Retinal pigment epithelial cell (primary cell): ENCODE measurements at regions not wholly inside any gene's neighbourhood (a gene's known extent, or its start where the extent isn't known, plus 50 kb on each side); places are given as distances from the start of the nearest gene placed in this dataset.

Experiments used
- DNase-seq: peaks from one replicate; pipeline ENCODE4 v3.0.0-alpha.2; 2010; ENCODE audit warnings: low read depth
- H3K4me3 ChIP-seq: 2 replicates; pipeline ENCODE4 v1.5.1; 2011; ENCODE audit warnings: mild to moderate bottlenecking, low read length, control low read depth, moderate library complexity
- TF ChIP-seq, protein P1 (sequence below): conservative IDR thresholded peaks from 2 replicates; pipeline ENCODE4 v1.5.1; 2011; ENCODE audit warnings: low read depth, low read length, control low read depth, inconsistent platforms

GRCh38 chr4:162409048-162409447 lies 245.2 kb upstream of the FSTL5 start:
- no peak for DNase-seq
- TF ChIP-seq, protein P1, sequence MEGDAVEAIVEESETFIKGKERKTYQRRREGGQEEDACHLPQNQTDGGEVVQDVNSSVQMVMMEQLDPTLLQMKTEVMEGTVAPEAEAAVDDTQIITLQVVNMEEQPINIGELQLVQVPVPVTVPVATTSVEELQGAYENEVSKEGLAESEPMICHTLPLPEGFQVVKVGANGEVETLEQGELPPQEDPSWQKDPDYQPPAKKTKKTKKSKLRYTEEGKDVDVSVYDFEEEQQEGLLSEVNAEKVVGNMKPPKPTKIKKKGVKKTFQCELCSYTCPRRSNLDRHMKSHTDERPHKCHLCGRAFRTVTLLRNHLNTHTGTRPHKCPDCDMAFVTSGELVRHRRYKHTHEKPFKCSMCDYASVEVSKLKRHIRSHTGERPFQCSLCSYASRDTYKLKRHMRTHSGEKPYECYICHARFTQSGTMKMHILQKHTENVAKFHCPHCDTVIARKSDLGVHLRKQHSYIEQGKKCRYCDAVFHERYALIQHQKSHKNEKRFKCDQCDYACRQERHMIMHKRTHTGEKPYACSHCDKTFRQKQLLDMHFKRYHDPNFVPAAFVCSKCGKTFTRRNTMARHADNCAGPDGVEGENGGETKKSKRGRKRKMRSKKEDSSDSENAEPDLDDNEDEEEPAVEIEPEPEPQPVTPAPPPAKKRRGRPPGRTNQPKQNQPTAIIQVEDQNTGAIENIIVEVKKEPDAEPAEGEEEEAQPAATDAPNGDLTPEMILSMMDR = no peak
- no peak overlapping the region for H3K4me3 ChIP-seq

DNA sequence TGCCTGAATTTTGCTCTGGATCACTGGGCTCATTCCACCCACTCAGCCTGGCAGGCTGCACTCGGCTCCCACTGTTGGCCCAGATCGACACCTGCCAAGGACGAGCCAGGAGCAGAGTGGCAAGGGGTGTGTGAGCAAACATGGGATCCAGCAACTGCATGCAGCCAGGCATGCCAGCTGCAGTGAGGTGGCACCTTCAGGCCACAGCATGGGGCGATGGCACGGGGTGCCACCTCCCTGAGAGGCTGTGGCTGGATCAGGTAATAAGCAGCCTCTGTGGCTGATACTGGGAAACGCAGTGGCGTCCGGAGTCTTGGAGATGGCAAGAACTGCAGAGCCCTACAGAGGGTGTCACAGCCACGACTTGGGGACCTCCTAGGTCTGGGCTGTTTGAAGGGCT lies 244.5 kb upstream of the FSTL5 start:
- TF ChIP-seq, protein P1 = no peak
- DNase-seq = no peak
- no peak overlapping the region for H3K4me3 ChIP-seq

DNA sequence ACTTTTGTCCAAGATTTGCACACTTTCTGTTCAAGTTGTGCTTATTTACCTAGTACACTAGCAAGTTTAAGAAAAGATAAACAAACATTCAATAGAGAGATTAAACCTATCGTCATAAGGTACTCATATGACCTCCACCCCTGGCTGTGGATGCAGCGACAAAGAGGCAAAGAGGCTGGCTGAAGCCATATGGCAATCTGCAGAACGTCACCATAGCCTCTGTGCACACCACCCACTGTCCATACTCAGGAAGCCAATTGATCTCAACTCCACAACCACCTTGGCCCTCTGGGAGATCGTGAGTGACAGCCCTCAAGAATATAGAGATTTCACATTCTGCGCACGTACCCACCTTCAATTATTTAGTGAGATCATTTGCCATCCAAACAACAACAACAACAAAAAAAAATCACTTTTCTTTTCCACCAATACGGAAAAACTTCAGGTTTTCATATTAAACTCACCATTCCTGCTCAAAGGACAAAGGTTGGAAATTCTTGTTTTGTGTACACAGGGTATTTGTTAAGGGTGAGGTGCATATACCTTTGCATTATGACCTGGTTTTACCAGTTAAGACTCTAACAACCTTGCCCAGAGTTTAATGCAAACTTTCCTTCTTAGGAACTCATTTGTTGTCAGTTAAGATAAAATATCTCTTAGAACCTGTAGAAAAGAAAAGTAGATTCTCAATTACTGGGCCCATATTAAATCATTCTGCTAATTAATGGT lies 243.0 kb upstream of the FSTL5 start:
- no peak for DNase-seq
- H3K4me3 ChIP-seq = no peak overlapping the region
- TF ChIP-seq, protein P1 = no peak

GRCh38 chr4:162403932-162404331 lies 240.1 kb upstream of the FSTL5 start:
- DNase-seq = no peak
- no peak overlapping the region for H3K4me3 ChIP-seq
- TF ChIP-seq, protein P1 = no peak

DNA sequence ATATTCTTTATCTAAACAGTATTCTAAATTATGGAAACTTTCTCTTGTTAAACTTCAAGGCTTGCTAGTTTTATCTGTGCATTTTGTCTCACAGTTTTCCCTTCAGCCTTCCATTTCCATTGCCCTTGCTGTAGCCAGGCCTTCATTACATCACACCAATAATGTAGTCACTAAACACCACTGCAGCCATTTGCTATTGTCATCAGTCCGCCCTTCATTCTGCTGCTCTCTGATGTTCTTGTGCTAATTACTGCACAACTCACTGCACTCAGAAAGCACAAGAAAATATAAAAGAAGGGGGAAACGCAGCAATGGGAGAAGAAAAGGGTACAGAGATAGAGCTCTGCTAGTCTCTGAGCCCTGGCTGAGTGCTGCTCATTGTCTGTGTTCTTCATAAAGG lies 239.6 kb upstream of the FSTL5 start:
- DNase-seq = no peak
- TF ChIP-seq, protein P1 = no peak
- no peak overlapping the region for H3K4me3 ChIP-seq

- TF ChIP-seq, protein P1 = no peak
- DNase-seq = no peak
Measured at GRCh38 chr4:162401021-162401420, 237.2 kb upstream of the FSTL5 start.

DNA sequence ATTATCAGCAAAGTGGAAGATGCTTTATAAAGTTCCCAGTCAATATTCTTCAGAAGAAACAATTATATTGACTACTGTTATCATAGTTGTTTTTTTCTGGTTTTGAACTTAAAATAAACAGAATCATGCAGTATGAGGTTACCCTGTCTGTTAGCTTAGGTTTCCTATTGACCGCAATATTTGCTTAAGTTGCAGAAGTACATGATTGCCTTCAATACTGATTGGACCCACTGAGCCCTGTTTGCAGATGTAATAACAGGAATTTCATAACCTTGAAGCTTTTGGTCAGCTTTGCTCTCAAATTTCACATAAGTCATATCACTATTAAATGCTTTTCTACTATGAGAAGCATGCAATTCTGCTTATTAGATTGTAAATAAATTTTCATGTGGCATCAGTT lies 229.1 kb upstream of the FSTL5 start:
- DNase-seq = no peak
- no peak overlapping the region for H3K4me3 ChIP-seq
- TF ChIP-seq, protein P1 = no peak

More at GRCh38 chr4:162401021-162401420, 237.2 kb upstream of the FSTL5 start:
- H3K4me3 ChIP-seq = no peak overlapping the region
